ENCODE measurements at regions not wholly inside any gene's neighbourhood (a gene's known extent, or its start where the extent isn't known, plus 50 kb on each side); places are given as distances from the start of the nearest gene placed in this dataset.

DNA sequence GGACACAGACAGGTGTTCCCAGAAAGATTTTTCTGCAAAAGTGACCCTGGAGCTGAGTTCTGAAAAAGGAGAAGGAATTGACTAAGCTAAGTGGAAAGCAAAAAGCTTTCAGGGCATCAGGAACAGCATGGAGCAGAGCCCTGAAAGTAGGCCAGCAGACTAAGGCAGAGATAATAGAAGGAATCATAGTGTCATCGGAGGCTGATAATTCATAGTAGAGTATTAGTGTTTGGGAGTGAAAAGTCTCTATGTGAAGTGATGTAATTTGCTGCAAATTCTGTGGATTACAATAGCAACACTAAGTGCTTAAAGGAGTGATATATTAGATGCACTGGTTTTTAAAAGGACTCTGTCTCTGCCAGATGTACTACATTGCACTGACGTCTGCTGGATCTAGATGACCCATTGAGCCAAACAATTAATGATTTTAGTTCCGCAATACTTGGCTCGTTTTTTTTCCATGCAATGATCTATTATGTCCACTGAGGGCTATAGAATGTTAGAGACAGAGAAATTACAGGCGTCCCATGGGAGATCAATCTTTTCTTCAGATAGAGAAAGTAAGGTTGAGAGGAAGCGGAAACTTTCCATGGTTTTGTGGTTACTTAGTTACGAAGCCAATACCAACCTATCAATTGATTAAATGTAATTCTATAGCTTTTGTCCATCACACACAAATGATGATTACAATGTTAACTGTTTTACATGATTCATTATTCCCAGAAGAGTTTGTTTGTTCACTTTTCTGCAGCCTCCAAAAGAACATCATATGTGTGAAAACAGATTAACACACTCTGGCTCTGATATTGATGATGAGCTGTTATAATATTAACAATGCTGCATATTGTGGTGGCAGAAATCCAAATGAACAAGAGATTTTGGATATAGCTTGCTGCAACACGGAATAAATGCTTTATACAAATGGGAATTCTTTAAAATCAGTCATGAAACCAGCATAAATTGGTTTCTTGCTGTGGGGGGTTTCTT is 143.7 kb downstream of the MC4R start:
- no peak overlapping the region for H3K4me3 ChIP-seq (replicated peaks in 1 of 3; ENCODE audit: insufficient read depth in 1 of 3, low read depth in 2 of 3, low read length in 3 of 3)
- no peak for FAIRE-seq
- TF ChIP-seq, protein P1, sequence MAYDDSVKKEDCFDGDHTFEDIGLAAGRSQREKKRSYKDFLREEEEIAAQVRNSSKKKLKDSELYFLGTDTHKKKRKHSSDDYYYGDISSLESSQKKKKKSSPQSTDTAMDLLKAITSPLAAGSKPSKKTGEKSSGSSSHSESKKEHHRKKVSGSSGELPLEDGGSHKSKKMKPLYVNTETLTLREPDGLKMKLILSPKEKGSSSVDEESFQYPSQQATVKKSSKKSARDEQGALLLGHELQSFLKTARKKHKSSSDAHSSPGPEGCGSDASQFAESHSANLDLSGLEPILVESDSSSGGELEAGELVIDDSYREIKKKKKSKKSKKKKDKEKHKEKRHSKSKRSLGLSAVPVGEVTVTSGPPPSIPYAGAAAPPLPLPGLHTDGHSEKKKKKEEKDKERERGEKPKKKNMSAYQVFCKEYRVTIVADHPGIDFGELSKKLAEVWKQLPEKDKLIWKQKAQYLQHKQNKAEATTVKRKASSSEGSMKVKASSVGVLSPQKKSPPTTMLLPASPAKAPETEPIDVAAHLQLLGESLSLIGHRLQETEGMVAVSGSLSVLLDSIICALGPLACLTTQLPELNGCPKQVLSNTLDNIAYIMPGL (CRISPR knock-in tag; IDR thresholded peaks at IDR 0.05; ENCODE audit: borderline replicate concordance in 1 of 2, low read depth in 1 of 2) = no peak
- TF ChIP-seq, protein P2, sequence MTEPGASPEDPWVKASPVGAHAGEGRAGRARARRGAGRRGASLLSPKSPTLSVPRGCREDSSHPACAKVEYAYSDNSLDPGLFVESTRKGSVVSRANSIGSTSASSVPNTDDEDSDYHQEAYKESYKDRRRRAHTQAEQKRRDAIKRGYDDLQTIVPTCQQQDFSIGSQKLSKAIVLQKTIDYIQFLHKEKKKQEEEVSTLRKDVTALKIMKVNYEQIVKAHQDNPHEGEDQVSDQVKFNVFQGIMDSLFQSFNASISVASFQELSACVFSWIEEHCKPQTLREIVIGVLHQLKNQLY (CRISPR knock-in tag; IDR thresholded peaks at IDR 0.05) = no peak
- no peak for TF ChIP-seq CBX5 (CRISPR knock-in tag; IDR thresholded peaks at IDR 0.05; ENCODE audit: borderline replicate concordance)
- in situ Hi-C loops (cut with HindIII; ENCODE audit: extremely low pct_ligation_motif_present, low pct_unique_long_range_greater_than_20kb) (no loop called here), intact Hi-C loops (cut with micrococcal nuclease; ENCODE audit: unreplicated experiment) (no loop called here)
- no peak overlapping the region for H3K9ac ChIP-seq (ENCODE audit: insufficient read depth, low read depth, low read length)
- no peak overlapping the region for H2AFZ ChIP-seq (ENCODE audit: low read length)
- no TSS peak for BruUV-seq (replicated peaks)
- no peaks in the 10 kb centered on the region for H3K27me3 ChIP-seq (ENCODE audit: control insufficient read depth in 1 of 2, insufficient read depth in 2 of 2, low read length in 2 of 2)
- no peaks in the 10 kb centered on the region for H3K36me3 ChIP-seq (replicated peaks in 1 of 2; ENCODE audit: control insufficient read depth in 1 of 2, insufficient read depth in 2 of 2, low read length in 2 of 2)
- no peak for DNase-seq (ENCODE audit: low spot score)
- H3K9me3 ChIP-seq (ENCODE audit: low read length) = peaks cover 38% of the 10 kb centered on the region
- H3K4me2 ChIP-seq (ENCODE audit: low read depth, low read length) = no peak overlapping the region
- H4K20me1 ChIP-seq (ENCODE audit: insufficient read depth, low read length) = no peaks in the 10 kb centered on the region
- H3K27ac ChIP-seq (ENCODE audit: extremely low read length, insufficient read depth, low read length) = no peak overlapping the region
- no peaks in the 10 kb centered on the region for H3K79me2 ChIP-seq (ENCODE audit: insufficient read depth, low read length)
- 21% methylated on average over 8 of the region's 8 CpGs for WGBS (ENCODE audit: low lambda C conversion rate)
- ChIA-PET CTCF (ENCODE audit: low intra/inter-chr PET ratio, low total read pairs) (no interaction called here), POLR2A (no interaction called here)
- ATAC-seq = no peak
- no peaks in the 10 kb centered on the region for H3K4me1 ChIP-seq (ENCODE audit: insufficient read depth, low read length)

DNA sequence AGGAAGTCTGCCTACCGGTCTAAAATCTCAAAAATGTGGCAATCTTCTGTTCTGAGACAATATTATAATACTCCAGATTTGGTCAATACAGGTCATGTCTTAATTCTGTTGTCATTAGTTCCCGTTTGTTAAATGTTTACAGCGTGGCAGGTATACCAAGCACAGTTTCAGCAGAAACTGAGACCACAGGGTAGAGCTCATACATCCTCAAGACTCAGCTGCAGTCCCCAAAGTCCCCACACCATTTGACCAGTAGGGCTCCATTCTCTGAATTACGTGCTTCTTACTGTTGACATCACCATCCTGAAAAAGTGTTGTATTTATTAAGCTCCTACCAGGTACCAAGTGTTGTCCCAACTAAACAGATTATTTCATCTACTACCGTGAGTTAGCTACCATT is 157.1 kb downstream of the MC4R start:
- WGBS (ENCODE audit: low lambda C conversion rate) = 0% methylated on average over 5 of the region's 5 CpGs
- H3K4me1 ChIP-seq (ENCODE audit: insufficient read depth, low read length) = no peaks in the 10 kb centered on the region
- intact Hi-C loops (cut with micrococcal nuclease; ENCODE audit: unreplicated experiment) = no loop called here
- ATAC-seq (no peak), DNase-seq (ENCODE audit: low spot score) (no peak), FAIRE-seq (no peak)
- H3K9ac ChIP-seq (ENCODE audit: insufficient read depth, low read depth, low read length) = no peak overlapping the region
- H3K27me3 ChIP-seq (ENCODE audit: control insufficient read depth in 1 of 2, insufficient read depth in 2 of 2, low read length in 2 of 2) = no peaks in the 10 kb centered on the region
- no peak overlapping the region for H3K4me3 ChIP-seq (replicated peaks in 1 of 3; ENCODE audit: insufficient read depth in 1 of 3, low read depth in 2 of 3, low read length in 3 of 3)
- ChIA-PET POLR2A (no interaction called here), CTCF (ENCODE audit: low intra/inter-chr PET ratio, low total read pairs) (no interaction called here)
- no peaks in the 10 kb centered on the region for H3K79me2 ChIP-seq (ENCODE audit: insufficient read depth, low read length)
- H2AFZ ChIP-seq (ENCODE audit: low read length) = no peak overlapping the region
- in situ Hi-C loops (cut with HindIII; ENCODE audit: extremely low pct_ligation_motif_present, low pct_unique_long_range_greater_than_20kb) = no loop called here
- no peaks in the 10 kb centered on the region for H4K20me1 ChIP-seq (ENCODE audit: insufficient read depth, low read length)
- no peaks in the 10 kb centered on the region for H3K36me3 ChIP-seq (replicated peaks in 1 of 2; ENCODE audit: control insufficient read depth in 1 of 2, insufficient read depth in 2 of 2, low read length in 2 of 2)
- H3K27ac ChIP-seq (ENCODE audit: extremely low read length, insufficient read depth, low read length) = no peak overlapping the region
- no TSS peak for BruUV-seq (replicated peaks)
- no peak overlapping the region for H3K4me2 ChIP-seq (ENCODE audit: low read depth, low read length)
- H3K9me3 ChIP-seq (ENCODE audit: low read length) = no peaks in the 10 kb centered on the region
- TF ChIP-seq POLR2A (IDR thresholded peaks at IDR 0.05; ENCODE audit: insufficient read depth in 1 of 2, low read depth in 2 of 2, low read length in 2 of 2) (no peak), PHF5A (CRISPR knock-in tag; IDR thresholded peaks at IDR 0.05; ENCODE audit: low read depth, unreplicated experiment) (no peak), FLYWCH1 (CRISPR knock-in tag; IDR thresholded peaks at IDR 0.05) (no peak), ZFP62 (CRISPR knock-in tag; IDR thresholded peaks at IDR 0.05) (no peak), CC2D1A (CRISPR knock-in tag; IDR thresholded peaks at IDR 0.05) (no peak)
- TF ChIP-seq, protein P3, sequence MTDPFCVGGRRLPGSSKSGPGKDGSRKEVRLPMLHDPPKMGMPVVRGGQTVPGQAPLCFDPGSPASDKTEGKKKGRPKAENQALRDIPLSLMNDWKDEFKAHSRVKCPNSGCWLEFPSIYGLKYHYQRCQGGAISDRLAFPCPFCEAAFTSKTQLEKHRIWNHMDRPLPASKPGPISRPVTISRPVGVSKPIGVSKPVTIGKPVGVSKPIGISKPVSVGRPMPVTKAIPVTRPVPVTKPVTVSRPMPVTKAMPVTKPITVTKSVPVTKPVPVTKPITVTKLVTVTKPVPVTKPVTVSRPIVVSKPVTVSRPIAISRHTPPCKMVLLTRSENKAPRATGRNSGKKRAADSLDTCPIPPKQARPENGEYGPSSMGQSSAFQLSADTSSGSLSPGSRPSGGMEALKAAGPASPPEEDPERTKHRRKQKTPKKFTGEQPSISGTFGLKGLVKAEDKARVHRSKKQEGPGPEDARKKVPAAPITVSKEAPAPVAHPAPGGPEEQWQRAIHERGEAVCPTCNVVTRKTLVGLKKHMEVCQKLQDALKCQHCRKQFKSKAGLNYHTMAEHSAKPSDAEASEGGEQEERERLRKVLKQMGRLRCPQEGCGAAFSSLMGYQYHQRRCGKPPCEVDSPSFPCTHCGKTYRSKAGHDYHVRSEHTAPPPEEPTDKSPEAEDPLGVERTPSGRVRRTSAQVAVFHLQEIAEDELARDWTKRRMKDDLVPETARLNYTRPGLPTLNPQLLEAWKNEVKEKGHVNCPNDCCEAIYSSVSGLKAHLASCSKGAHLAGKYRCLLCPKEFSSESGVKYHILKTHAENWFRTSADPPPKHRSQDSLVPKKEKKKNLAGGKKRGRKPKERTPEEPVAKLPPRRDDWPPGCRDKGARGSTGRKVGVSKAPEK (CRISPR knock-in tag; IDR thresholded peaks at IDR 0.05; ENCODE audit: borderline replicate concordance) = no peak
- TF ChIP-seq, protein P4, sequence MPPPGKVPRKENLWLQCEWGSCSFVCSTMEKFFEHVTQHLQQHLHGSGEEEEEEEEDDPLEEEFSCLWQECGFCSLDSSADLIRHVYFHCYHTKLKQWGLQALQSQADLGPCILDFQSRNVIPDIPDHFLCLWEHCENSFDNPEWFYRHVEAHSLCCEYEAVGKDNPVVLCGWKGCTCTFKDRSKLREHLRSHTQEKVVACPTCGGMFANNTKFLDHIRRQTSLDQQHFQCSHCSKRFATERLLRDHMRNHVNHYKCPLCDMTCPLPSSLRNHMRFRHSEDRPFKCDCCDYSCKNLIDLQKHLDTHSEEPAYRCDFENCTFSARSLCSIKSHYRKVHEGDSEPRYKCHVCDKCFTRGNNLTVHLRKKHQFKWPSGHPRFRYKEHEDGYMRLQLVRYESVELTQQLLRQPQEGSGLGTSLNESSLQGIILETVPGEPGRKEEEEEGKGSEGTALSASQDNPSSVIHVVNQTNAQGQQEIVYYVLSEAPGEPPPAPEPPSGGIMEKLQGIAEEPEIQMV (CRISPR knock-in tag; IDR thresholded peaks at IDR 0.05; ENCODE audit: low read depth) = no peak
